ENCODE measurements at regions not wholly inside any gene's neighbourhood (a gene's known extent, or its start where the extent isn't known, plus 50 kb on each side); places are given as distances from the start of the nearest gene placed in this dataset.

DNA sequence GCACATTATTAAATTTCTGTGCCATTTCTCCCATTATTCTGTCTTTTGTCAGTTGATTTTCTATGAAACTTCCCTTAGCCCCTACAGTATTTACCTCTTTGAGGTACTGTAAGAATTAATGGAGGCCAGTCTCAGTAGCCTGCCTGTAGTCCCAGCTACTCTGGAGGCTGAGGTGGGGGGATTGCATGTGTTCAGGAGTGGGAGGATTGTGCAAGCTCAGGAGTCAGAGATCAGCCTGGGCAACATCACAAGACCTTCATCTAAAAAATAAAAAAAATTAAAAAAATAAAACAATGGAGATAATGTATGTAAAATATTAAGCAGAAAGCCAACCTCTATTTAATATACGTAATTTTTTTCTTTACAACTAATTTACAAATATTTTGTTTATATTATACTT, 77.8 kb downstream of the OR2B2 start:
- Histone ChIP-seq H4K20me1 (replicated peaks; ENCODE audit: insufficient read depth) (no peaks in the 10 kb centered on the region), H3K79me2 (replicated peaks; ENCODE audit: insufficient read depth) (peaks cover 22% of the 10 kb centered on the region), H3F3A (replicated peaks; ENCODE audit: low read depth) (peaks cover 3% of the 10 kb centered on the region; the same call in 1 of the 2 replicates), H3K27ac (ENCODE audit: low read depth) (peak overlapping the region; percentile 12; the same call in 1 of the 2 replicates), H2AFZ (no peak overlapping the region), H3K36me3 (ENCODE audit: insufficient read depth) (no peaks in the 10 kb centered on the region), H3K4me3 (no peak overlapping the region), H3K4me1 (ENCODE audit: insufficient read depth) (peaks cover 17% of the 10 kb centered on the region), H3K27me3 (ENCODE audit: insufficient read depth) (no peaks in the 10 kb centered on the region), H3K4me2 (no peak overlapping the region), H3K9me2 (ENCODE audit: insufficient read depth) (no peaks in the 10 kb centered on the region)
- H3K9me3 Mint-ChIP-seq = peaks cover 11% of the 10 kb centered on the region
- DNase-seq (ENCODE audit: low spot score) = no peak
- H3K27ac Mint-ChIP-seq = peak overlapping the region; percentile 91
- no peak for ATAC-seq
- peaks cover 23% of the 10 kb centered on the region for H3K36me3 Mint-ChIP-seq (ENCODE audit: low read depth)
- H3K4me1 Mint-ChIP-seq = peaks cover 29% of the 10 kb centered on the region
- TF ChIP-seq EZH2phosphoT487 (IDR thresholded peaks at IDR 0.05; ENCODE audit: unreplicated experiment) = no peak
- TF ChIP-seq STAT1 (IDR thresholded peaks at IDR 0.05; ENCODE audit: unreplicated experiment) = no peak
- TF ChIP-seq, protein P1, sequence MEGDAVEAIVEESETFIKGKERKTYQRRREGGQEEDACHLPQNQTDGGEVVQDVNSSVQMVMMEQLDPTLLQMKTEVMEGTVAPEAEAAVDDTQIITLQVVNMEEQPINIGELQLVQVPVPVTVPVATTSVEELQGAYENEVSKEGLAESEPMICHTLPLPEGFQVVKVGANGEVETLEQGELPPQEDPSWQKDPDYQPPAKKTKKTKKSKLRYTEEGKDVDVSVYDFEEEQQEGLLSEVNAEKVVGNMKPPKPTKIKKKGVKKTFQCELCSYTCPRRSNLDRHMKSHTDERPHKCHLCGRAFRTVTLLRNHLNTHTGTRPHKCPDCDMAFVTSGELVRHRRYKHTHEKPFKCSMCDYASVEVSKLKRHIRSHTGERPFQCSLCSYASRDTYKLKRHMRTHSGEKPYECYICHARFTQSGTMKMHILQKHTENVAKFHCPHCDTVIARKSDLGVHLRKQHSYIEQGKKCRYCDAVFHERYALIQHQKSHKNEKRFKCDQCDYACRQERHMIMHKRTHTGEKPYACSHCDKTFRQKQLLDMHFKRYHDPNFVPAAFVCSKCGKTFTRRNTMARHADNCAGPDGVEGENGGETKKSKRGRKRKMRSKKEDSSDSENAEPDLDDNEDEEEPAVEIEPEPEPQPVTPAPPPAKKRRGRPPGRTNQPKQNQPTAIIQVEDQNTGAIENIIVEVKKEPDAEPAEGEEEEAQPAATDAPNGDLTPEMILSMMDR (conservative IDR thresholded peaks at IDR 0.05; ENCODE audit: low read depth in 2 of 2) = no peak
- TF ChIP-seq JUNB (IDR thresholded peaks at IDR 0.05; ENCODE audit: unreplicated experiment) = no peak
- no peak for TF ChIP-seq POLR2AphosphoS5 (IDR thresholded peaks at IDR 0.05; ENCODE audit: low read depth)
- no peak for TF ChIP-seq CREB1 (CRISPR knock-in tag; IDR thresholded peaks at IDR 0.05; ENCODE audit: low read depth)
- TF ChIP-seq EZH2 (IDR thresholded peaks at IDR 0.05; ENCODE audit: low read depth, unreplicated experiment) = no peak
- no peak for TF ChIP-seq ZNF462 (CRISPR knock-in tag; IDR thresholded peaks at IDR 0.05)
- TF ChIP-seq ETS1 (IDR thresholded peaks at IDR 0.05) = no peak
- TF ChIP-seq, protein P2, sequence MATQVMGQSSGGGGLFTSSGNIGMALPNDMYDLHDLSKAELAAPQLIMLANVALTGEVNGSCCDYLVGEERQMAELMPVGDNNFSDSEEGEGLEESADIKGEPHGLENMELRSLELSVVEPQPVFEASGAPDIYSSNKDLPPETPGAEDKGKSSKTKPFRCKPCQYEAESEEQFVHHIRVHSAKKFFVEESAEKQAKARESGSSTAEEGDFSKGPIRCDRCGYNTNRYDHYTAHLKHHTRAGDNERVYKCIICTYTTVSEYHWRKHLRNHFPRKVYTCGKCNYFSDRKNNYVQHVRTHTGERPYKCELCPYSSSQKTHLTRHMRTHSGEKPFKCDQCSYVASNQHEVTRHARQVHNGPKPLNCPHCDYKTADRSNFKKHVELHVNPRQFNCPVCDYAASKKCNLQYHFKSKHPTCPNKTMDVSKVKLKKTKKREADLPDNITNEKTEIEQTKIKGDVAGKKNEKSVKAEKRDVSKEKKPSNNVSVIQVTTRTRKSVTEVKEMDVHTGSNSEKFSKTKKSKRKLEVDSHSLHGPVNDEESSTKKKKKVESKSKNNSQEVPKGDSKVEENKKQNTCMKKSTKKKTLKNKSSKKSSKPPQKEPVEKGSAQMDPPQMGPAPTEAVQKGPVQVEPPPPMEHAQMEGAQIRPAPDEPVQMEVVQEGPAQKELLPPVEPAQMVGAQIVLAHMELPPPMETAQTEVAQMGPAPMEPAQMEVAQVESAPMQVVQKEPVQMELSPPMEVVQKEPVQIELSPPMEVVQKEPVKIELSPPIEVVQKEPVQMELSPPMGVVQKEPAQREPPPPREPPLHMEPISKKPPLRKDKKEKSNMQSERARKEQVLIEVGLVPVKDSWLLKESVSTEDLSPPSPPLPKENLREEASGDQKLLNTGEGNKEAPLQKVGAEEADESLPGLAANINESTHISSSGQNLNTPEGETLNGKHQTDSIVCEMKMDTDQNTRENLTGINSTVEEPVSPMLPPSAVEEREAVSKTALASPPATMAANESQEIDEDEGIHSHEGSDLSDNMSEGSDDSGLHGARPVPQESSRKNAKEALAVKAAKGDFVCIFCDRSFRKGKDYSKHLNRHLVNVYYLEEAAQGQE (IDR thresholded peaks at IDR 0.05; ENCODE audit: unreplicated experiment) = no peak
- peaks cover 27% of the 10 kb centered on the region for H3K27me3 Mint-ChIP-seq (ENCODE audit: insufficient read depth, low read depth, poor library complexity)
- H3K4me3 Mint-ChIP-seq = no peak overlapping the region; the same call in 2 of the 3 replicates
